22Rv1 (cell line): ENCODE measurements at regions not wholly inside any gene's neighbourhood (a gene's known extent, or its start where the extent isn't known, plus 50 kb on each side); places are given as distances from the start of the nearest gene placed in this dataset.

ENCODE experiments used
- H3K27ac ChIP-seq: fragments of 450-650 bp; 2 replicates; pipeline ENCODE4 v1.5.1; 2017
- CTCF ChIP-seq: fragments of 450-650 bp; IDR thresholded peaks from 2 replicates; pipeline ENCODE4 v1.5.1; 2017; ENCODE audit warnings: mild to moderate bottlenecking
- ZFX ChIP-seq: fragments of 450-650 bp; IDR thresholded peaks from 2 replicates; pipeline ENCODE4 v1.6.1; 2017; ENCODE audit warnings: antibody characterized with exemption, borderline replicate concordance

GRCh38 chr13:79267560-79267959 is 138.5 kb downstream of the RBM26 start:
- no peak for TF ChIP-seq ZFX
- no peak for TF ChIP-seq CTCF
- H3K27ac ChIP-seq, result no peak overlapping the region

GRCh38 chr13:79258489-79258888 is 147.6 kb downstream of the RBM26 start:
- no peak for TF ChIP-seq ZFX
- no peak for TF ChIP-seq CTCF
- H3K27ac ChIP-seq, result no peak overlapping the region

- no peak for TF ChIP-seq ZFX
- TF ChIP-seq CTCF, result peak; percentile 22; the same call in 1 of the 2 replicates
- H3K27ac ChIP-seq, result no peak overlapping the region
Measured at GRCh38 chr13:79246578-79246949, 159.5 kb downstream of the RBM26 start.

- TF ChIP-seq ZFX (no peak), CTCF (no peak)
- no peak overlapping the region for H3K27ac ChIP-seq
Measured at GRCh38 chr13:79245937-79246577, 160.0 kb downstream of the RBM26 start.

- TF ChIP-seq ZFX, result no peak
- TF ChIP-seq CTCF, result no peak
Measured at GRCh38 chr13:79241697-79242096, 164.4 kb downstream of the RBM26 start.

GRCh38 chr13:79237981-79238380 is 168.1 kb downstream of the RBM26 start:
- TF ChIP-seq ZFX (no peak), CTCF (no peak)
- H3K27ac ChIP-seq, result no peak overlapping the region

More at GRCh38 chr13:79241697-79242096, 164.4 kb downstream of the RBM26 start:
- H3K27ac ChIP-seq, result no peak overlapping the region

- no peak overlapping the region for H3K27ac ChIP-seq
- TF ChIP-seq CTCF (no peak), ZFX (no peak)
Measured at GRCh38 chr13:79231887-79232286, 174.2 kb downstream of the RBM26 start.
